ENCODE measurements at regions not wholly inside any gene's neighbourhood (a gene's known extent, or its start where the extent isn't known, plus 50 kb on each side); places are given as distances from the start of the nearest gene placed in this dataset.

DNA sequence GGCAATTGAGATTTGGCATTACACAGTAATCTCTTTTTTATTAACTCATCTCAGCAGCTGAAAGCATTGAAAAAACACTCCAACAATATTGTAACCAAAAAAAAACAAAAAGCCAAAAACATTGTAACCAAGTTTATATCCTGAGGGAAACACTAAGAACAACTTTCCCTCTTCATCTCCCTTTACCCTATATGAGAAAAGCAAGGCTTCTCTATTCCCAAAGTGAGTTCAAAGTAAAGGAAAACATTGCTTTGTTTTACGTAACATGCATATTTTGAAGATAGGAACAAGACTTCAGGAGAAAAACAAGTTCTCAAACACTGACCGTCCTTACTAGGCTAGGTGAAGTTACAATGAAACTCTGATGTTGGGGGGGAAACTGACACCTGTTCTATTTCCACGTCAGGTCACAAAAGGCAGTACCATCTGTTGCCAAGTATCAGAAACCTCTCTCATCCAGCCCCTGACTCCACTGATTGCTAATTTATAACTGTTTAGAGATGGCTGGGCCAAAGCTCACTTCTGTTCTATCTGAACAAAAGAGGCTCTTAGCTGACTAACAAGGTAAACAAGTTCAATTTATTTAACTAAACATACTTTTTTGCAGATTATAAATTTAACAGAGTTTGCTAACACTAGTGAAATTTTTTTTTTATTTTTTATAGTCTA lies 67.9 kb upstream of the PLXNC1 start:
- Mint-ChIP-seq H3K9me3 (peaks cover 4% of the 10 kb centered on the region), H3K4me1 (ENCODE audit: low read depth) (peaks cover 11% of the 10 kb centered on the region), H3K27me3 (ENCODE audit: low read depth) (peaks cover 9% of the 10 kb centered on the region), H3K4me3 (ENCODE audit: low read depth) (no peak overlapping the region), H3K36me3 (ENCODE audit: low read depth) (no peaks in the 10 kb centered on the region), H3K27ac (no peak overlapping the region)
- intact Hi-C loops (cut with micrococcal nuclease): no loop called here
- no peak for DNase-seq (ENCODE audit: low spot score)

DNA sequence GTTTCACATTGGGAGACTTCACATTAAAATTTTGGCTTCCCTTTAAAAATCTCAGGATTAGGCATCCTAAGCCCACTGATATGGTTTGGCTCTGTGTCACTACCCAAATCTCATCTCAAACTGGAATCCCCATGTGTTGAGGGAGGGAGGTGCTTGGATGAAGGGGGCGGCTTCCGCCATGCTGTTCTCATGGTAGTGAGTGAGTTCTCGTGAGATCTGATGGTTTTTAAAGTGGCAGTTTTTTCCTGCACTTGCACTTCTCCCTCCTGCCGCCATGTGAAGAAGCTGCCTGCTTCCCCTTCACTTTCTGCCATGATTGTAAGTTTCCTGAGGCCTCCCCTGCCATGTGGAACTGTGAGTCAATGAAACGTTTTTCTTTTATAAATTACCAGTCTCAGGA lies 65.7 kb upstream of the PLXNC1 start:
- no peak overlapping the region for H3K4me3 Mint-ChIP-seq (ENCODE audit: low read depth)
- H3K36me3 Mint-ChIP-seq (ENCODE audit: low read depth): no peaks in the 10 kb centered on the region
- H3K9me3 Mint-ChIP-seq: peaks cover 4% of the 10 kb centered on the region
- peaks cover 4% of the 10 kb centered on the region for H3K27me3 Mint-ChIP-seq (ENCODE audit: low read depth)
- DNase-seq (ENCODE audit: low spot score): no peak
- H3K4me1 Mint-ChIP-seq (ENCODE audit: low read depth): peaks cover 11% of the 10 kb centered on the region
- no peak overlapping the region for H3K27ac Mint-ChIP-seq
- intact Hi-C loops (cut with micrococcal nuclease): no loop called here

DNA sequence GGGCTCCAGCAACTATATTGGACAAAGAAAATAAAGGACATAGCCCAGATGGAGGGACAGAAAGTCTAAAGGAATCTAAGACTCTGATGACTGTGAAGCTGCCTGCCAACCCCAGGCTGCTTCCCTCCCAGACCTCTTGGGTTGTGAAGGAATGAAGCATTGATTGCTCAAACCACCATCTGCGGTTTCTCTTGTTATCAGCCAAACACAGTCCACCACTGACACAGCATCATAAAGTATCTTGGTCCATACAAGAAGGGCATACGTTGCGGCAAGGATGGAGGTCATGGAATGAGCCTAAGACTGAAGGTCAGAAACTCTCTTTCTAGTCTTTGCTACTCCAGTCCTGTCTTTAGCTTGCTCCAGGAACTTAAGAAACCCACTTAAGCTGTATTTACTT lies 58.5 kb upstream of the PLXNC1 start:
- Mint-ChIP-seq H3K36me3 (ENCODE audit: low read depth) (no peaks in the 10 kb centered on the region), H3K9me3 (peaks cover 3% of the 10 kb centered on the region), H3K4me1 (ENCODE audit: low read depth) (no peaks in the 10 kb centered on the region), H3K4me3 (ENCODE audit: low read depth) (no peak overlapping the region), H3K27me3 (ENCODE audit: low read depth) (peaks cover 3% of the 10 kb centered on the region), H3K27ac (no peak overlapping the region)
- DNase-seq (ENCODE audit: low spot score): no peak
- intact Hi-C loops (cut with micrococcal nuclease): no loop called here

DNA sequence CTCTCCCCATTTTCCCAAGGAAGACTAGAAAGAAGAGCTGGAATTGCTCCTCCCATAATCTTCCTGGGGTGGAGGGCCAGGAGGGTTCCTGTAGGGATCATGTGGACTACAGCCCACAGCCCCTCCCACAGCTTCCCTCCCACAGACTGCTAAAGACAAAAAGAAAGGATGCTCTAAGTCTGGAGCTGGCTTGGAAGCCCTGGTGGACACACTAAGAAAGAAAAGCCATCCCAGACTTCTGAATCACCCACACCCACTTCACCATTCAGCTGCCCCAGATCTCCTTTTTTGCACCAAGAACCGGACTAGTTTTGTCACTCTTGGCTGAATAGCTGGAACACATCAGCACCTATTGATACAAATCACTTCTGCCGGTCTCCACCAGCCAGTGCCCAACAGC lies 56.8 kb upstream of the PLXNC1 start:
- Mint-ChIP-seq H3K9me3 (no peaks in the 10 kb centered on the region), H3K4me1 (ENCODE audit: low read depth) (no peaks in the 10 kb centered on the region), H3K4me3 (ENCODE audit: low read depth) (no peak overlapping the region), H3K27ac (no peak overlapping the region), H3K36me3 (ENCODE audit: low read depth) (no peaks in the 10 kb centered on the region), H3K27me3 (ENCODE audit: low read depth) (peaks cover 3% of the 10 kb centered on the region)
- intact Hi-C loops (cut with micrococcal nuclease): no loop called here
- DNase-seq (ENCODE audit: low spot score): no peak

DNA sequence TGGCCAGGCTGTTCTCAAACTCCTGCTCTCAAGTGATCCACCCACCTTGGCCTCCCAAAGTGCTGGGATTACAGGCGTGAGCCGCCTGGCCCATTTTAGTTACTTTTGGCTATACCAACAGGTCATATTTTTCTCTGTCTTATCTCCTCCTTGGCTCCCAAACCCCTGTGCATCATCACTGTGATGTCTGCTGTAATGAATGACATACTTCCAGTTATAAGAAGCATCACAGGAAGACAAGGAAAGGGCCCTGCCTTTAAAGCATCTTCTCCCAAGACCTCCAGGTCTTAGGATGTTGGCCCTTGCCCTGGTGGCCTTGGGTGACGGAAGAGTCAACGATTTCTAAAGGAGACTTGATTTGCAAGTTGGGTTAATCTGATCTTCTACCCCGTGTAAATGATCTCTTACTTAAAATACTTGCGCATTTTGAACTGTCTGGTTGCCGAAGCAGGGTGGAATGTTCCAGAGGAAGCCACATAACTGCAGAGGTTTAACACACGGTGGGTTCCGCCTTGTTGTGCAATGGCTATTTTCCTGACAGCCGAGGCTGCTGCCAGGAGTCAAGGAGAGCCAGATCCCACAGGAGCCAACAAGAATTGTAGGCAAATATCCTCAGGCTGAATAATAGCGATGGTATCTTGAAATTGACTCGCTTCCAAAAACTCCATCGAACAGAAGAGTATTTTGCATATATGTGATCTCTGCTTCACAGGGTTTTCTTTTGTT lies 55.7 kb upstream of the PLXNC1 start:
- intact Hi-C loops (cut with micrococcal nuclease): no loop called here
- DNase-seq (ENCODE audit: low spot score): no peak
- Mint-ChIP-seq H3K4me3 (ENCODE audit: low read depth) (no peak overlapping the region), H3K4me1 (ENCODE audit: low read depth) (no peaks in the 10 kb centered on the region), H3K36me3 (ENCODE audit: low read depth) (no peaks in the 10 kb centered on the region), H3K9me3 (no peaks in the 10 kb centered on the region), H3K27me3 (ENCODE audit: low read depth) (peaks cover 5% of the 10 kb centered on the region), H3K27ac (no peak overlapping the region)

DNA sequence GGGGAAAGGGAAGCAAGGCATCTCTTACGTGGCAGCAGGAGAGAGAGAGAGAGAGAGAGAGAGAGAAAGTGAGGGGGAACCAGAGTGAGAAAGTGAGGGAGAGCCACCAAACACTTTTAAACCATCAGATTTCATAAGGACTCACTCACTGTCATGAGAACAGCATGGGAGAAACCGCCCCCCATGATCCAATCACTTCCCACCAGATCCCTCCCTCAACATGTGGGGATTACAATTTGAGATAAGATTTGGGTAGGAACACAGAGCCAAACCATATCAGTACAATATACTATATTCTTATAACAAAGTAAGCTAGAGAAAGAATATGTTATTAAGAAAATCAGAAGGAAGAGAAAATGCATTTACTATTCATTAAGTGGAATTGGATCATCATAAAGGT lies 53.7 kb upstream of the PLXNC1 start:
- peaks cover 7% of the 10 kb centered on the region for H3K4me1 Mint-ChIP-seq (ENCODE audit: low read depth)
- H3K27ac Mint-ChIP-seq: no peak overlapping the region
- no peaks in the 10 kb centered on the region for H3K36me3 Mint-ChIP-seq (ENCODE audit: low read depth)
- intact Hi-C loops (cut with micrococcal nuclease): no loop called here
- DNase-seq (ENCODE audit: low spot score): no peak
- peaks cover 2% of the 10 kb centered on the region for H3K27me3 Mint-ChIP-seq (ENCODE audit: low read depth)
- H3K9me3 Mint-ChIP-seq: no peaks in the 10 kb centered on the region
- H3K4me3 Mint-ChIP-seq (ENCODE audit: low read depth): no peak overlapping the region

DNA sequence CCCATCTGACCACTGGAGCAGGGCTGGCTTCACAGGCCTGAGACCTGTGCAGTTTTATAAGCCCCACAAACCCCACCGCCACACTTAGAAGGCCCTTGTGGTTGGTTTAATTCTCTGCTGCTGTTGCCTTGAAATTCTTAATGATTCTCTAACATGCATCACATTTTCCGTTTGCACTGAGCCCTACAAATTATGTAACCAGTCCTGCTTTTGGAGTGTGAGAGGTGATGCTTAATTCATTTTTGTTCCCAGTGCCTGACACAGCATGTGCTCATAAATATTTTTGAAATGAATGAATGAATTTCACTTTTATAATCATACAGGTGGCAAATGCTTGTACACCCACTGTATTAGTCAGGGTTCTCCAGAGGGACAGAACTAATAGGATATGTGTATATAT lies 52.8 kb upstream of the PLXNC1 start:
- no peaks in the 10 kb centered on the region for H3K36me3 Mint-ChIP-seq (ENCODE audit: low read depth)
- no peaks in the 10 kb centered on the region for H3K9me3 Mint-ChIP-seq
- no peak for DNase-seq (ENCODE audit: low spot score)
- H3K27me3 Mint-ChIP-seq (ENCODE audit: low read depth): peaks cover 2% of the 10 kb centered on the region
- H3K4me1 Mint-ChIP-seq (ENCODE audit: low read depth): peaks cover 17% of the 10 kb centered on the region
- no peak overlapping the region for H3K4me3 Mint-ChIP-seq (ENCODE audit: low read depth)
- intact Hi-C loops (cut with micrococcal nuclease): no loop called here
- no peak overlapping the region for H3K27ac Mint-ChIP-seq

DNA sequence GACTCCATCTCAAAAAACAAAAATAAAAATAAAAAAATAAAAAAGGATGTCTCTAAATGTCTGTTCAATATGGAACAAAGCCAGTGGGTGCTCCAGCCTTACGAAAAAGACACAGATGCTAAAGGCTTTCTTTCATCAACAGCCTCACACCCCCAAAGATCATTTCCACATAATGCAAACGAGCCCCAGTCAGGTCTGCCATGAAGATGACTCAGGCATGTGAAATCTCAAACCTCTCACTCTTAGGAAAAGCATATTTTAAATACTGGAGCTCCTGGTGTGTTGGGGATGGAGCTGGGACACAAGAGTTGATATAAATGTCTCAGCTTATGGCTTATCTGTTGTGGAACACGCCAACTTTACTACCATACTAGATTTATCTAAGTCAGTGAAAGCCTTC lies 49.9 kb upstream of the PLXNC1 start:
- Mint-ChIP-seq H3K4me3 (ENCODE audit: low read depth) (no peak overlapping the region), H3K27me3 (ENCODE audit: low read depth) (peaks cover 2% of the 10 kb centered on the region), H3K36me3 (ENCODE audit: low read depth) (no peaks in the 10 kb centered on the region), H3K27ac (no peak overlapping the region), H3K4me1 (ENCODE audit: low read depth) (peaks cover 31% of the 10 kb centered on the region), H3K9me3 (no peaks in the 10 kb centered on the region)
- intact Hi-C loops (cut with micrococcal nuclease): no loop called here
- DNase-seq (ENCODE audit: low spot score): no peak
